HCT116 (cell line): ENCODE measurements at regions not wholly inside any gene's neighbourhood (a gene's known extent, or its start where the extent isn't known, plus 50 kb on each side); places are given as distances from the start of the nearest gene placed in this dataset.

Source experiments
- ATAC-seq: fragments of 200-7000 bp; cut with Tn5 transposase; 2 replicates; pipeline ENCODE4 v1.9.1; 2020; ENCODE audit warnings: mild to moderate bottlenecking, moderate library complexity
- BruUV-seq: library from RNA; stranded (reverse); fragments of 400-500 nt; replicated peaks from 2 replicates; lab custom pipeline; 2021; lab: Mats Ljungman, UMichigan
- CTCF ChIA-PET: fragments of 300-600 bp; sonication (Branson Sonifier 250); formaldehyde crosslinking; loops from one replicate; lab custom pipeline; 2021; ENCODE audit warnings: antibody characterized with exemption; lab: Charles Lee
- POLR2A ChIA-PET: fragments of 300-600, 350-600 bp; sonication (Branson Sonifier 250); formaldehyde crosslinking; loops from one replicate; lab custom pipeline; 2021; ENCODE audit warnings: antibody characterized with exemption; lab: Charles Lee
- RAD21 ChIA-PET, 2 experiments: fragments of 300-600 bp; sonication (Branson Sonifier 250); formaldehyde crosslinking; loops; one replicate each; lab custom pipeline; 2023; ENCODE audit warnings: low total read pairs in 2 of 2; ENCODE audit not compliant: uncharacterized antibody in 2 of 2, unreplicated experiment in 2 of 2, low non-redundant PET in 1 of 2; lab: Charles Lee
- DNase-seq: peaks from one replicate; pipeline ENCODE4 v3.0.0-alpha.2; 2010; ENCODE audit warnings: low read depth, low spot score
- H2AFZ ChIP-seq: fragments of 200-600 bp; shearing (Covaris generic), sonication (generic); 2 replicates; pipeline ENCODE4 v1.6.1; 2017; ENCODE audit warnings: low read depth, mixed run types, mixed read lengths, antibody characterized with exemption, low read length; ENCODE audit not compliant: poor library complexity, severe bottlenecking
- H3K27ac ChIP-seq: 2 replicates; pipeline ENCODE4 v1.5.1; 2012; ENCODE audit warnings: low read depth, low read length
- H3K27me3 ChIP-seq: fragments of 200-600 bp; sonication (generic); 2 replicates; pipeline ENCODE4 v1.6.1; 2016; ENCODE audit warnings: mixed run types, low read length, mixed read lengths; ENCODE audit not compliant: insufficient read depth
- H3K36me3 ChIP-seq, 2 experiments: fragments of 200-500 bp in 1 of 2; fragments of 200-600 bp in 1 of 2; sonication (Bioruptor generic) in 1 of 2; sonication (generic) in 1 of 2; 2 replicates each; pipeline versions ENCODE4 v1.5.1 to v1.6.1; 2014 to 2016; ENCODE audit warnings: low read length in 2 of 2, inconsistent platforms in 1 of 2, mixed read lengths in 1 of 2, mixed run types in 1 of 2; ENCODE audit not compliant: insufficient read depth in 2 of 2, control insufficient read depth in 1 of 2
- H3K4me1 ChIP-seq, 2 experiments: fragments of 200-600 bp in 1 of 2; sonication (generic) in 1 of 2; 2 replicates each; pipeline versions ENCODE4 v1.5.1 to v1.6.1; 2012 to 2017; ENCODE audit warnings: low read length in 2 of 2, inconsistent platforms in 1 of 2, mild to moderate bottlenecking in 1 of 2, mixed read lengths in 1 of 2, mixed run types in 1 of 2, moderate library complexity in 1 of 2; ENCODE audit not compliant: insufficient read depth in 2 of 2, control insufficient read depth in 1 of 2
- H3K4me2 ChIP-seq: fragments of 200-600 bp; sonication (generic); 2 replicates; pipeline ENCODE4 v1.6.1; 2017; ENCODE audit warnings: mixed run types, low read length, mixed read lengths
- H3K4me3 ChIP-seq, 2 experiments: fragments of 200-600 bp in 1 of 2; sonication (generic) in 1 of 2; replicated peaks in 1 of 2; 2 replicates each; pipeline ENCODE4 v1.5.1; 2011 to 2016; ENCODE audit warnings: low read length in 2 of 2, control low read depth in 1 of 2, low read depth in 1 of 2, mild to moderate bottlenecking in 1 of 2, mixed read lengths in 1 of 2, mixed run types in 1 of 2
- H3K79me2 ChIP-seq: fragments of 200-600 bp; sonication (generic); 2 replicates; pipeline ENCODE4 v1.6.1; 2017; ENCODE audit warnings: mild to moderate bottlenecking, mixed run types, low read length, moderate library complexity, mixed read lengths; ENCODE audit not compliant: insufficient read depth
- H3K9ac ChIP-seq: fragments of 200-600 bp; sonication (generic); 2 replicates; pipeline ENCODE4 v1.6.1; 2016; ENCODE audit warnings: low read length, mixed read lengths
- H3K9me2 ChIP-seq: fragments of 200-600 bp; sonication (generic), shearing (Covaris generic); 2 replicates; pipeline ENCODE4 v1.6.1; 2017; ENCODE audit warnings: mixed run types, mild to moderate bottlenecking, moderate library complexity; ENCODE audit not compliant: insufficient read depth
- H3K9me3 ChIP-seq, 2 experiments: fragments of 200-500 bp in 1 of 2; fragments of 200-600 bp in 1 of 2; sonication (Bioruptor generic) in 1 of 2; sonication (generic) in 1 of 2; 2 replicates each; pipeline ENCODE4 v1.6.1; 2014 to 2017; ENCODE audit warnings: low read length in 2 of 2, mixed read lengths in 2 of 2, inconsistent platforms in 1 of 2, low read depth in 1 of 2, mild to moderate bottlenecking in 1 of 2, mixed run types in 1 of 2, moderate library complexity in 1 of 2; ENCODE audit not compliant: control insufficient read depth in 1 of 2, insufficient read depth in 1 of 2
- H4K20me1 ChIP-seq: fragments of 200-600 bp; sonication (generic), shearing (Covaris generic); 2 replicates; pipeline ENCODE4 v1.6.1; 2017; ENCODE audit warnings: mixed run types, mild to moderate bottlenecking, moderate library complexity; ENCODE audit not compliant: insufficient read depth
- CBX3 ChIP-seq: IDR thresholded peaks from 2 replicates; pipeline ENCODE4 v1.6.1; 2012; ENCODE audit warnings: low read depth
- CEBPB ChIP-seq: IDR thresholded peaks from 2 replicates; pipeline ENCODE4 v1.6.1; 2012; ENCODE audit warnings: low read depth
- EGR1 ChIP-seq: IDR thresholded peaks from 2 replicates; pipeline ENCODE4 v1.6.1; 2012; ENCODE audit warnings: low read depth
- EZH2phosphoT487 ChIP-seq: fragments of 200-600 bp; IDR thresholded peaks from 2 replicates; pipeline ENCODE4 v1.6.1; 2018; ENCODE audit warnings: antibody characterized with exemption, borderline replicate concordance
- JUND ChIP-seq: IDR thresholded peaks from 2 replicates; pipeline ENCODE4 v1.6.1; 2012
- POLR2AphosphoS5 ChIP-seq: IDR thresholded peaks from 2 replicates; pipeline ENCODE4 v1.6.1; 2011; ENCODE audit warnings: mild to moderate bottlenecking, low read depth, low read length, moderate library complexity
- SP1 ChIP-seq: IDR thresholded peaks from 2 replicates; pipeline ENCODE4 v1.6.1; 2012; ENCODE audit warnings: low read depth
- SRF ChIP-seq: IDR thresholded peaks from 2 replicates; pipeline ENCODE4 v1.6.1; 2012; ENCODE audit warnings: low read depth
- TCF7L2 ChIP-seq: IDR thresholded peaks from 2 replicates; pipeline ENCODE4 v1.7.0; 2011; ENCODE audit warnings: borderline replicate concordance, inconsistent platforms; ENCODE audit not compliant: insufficient read depth, insufficient read length; ENCODE audit errors: extremely low read depth
- YY1 ChIP-seq: IDR thresholded peaks from 2 replicates; pipeline ENCODE4 v1.6.1; 2011; ENCODE audit warnings: low read length, low read depth, moderate library complexity, mild to moderate bottlenecking; ENCODE audit not compliant: insufficient replicate concordance; ENCODE audit errors: extremely low read depth
- intact Hi-C: fragments of 100-400 bp; cut with micrococcal nuclease; formaldehyde crosslinking; loops from 2 replicates; pipeline ENCODE4 v1.10.0; 2022
- TF ChIP-seq, protein P1 (sequence below): IDR thresholded peaks from 2 replicates; pipeline ENCODE4 v1.6.1; 2012
- TF ChIP-seq, protein P2 (sequence below): IDR thresholded peaks from 2 replicates; pipeline ENCODE4 v1.6.1; 2012
- TF ChIP-seq, protein P3 (sequence below): IDR thresholded peaks from 2 replicates; pipeline ENCODE4 v1.6.1; 2011; ENCODE audit warnings: mild to moderate bottlenecking, low read length, moderate library complexity; ENCODE audit not compliant: insufficient replicate concordance; ENCODE audit errors: extremely low read depth

DNA sequence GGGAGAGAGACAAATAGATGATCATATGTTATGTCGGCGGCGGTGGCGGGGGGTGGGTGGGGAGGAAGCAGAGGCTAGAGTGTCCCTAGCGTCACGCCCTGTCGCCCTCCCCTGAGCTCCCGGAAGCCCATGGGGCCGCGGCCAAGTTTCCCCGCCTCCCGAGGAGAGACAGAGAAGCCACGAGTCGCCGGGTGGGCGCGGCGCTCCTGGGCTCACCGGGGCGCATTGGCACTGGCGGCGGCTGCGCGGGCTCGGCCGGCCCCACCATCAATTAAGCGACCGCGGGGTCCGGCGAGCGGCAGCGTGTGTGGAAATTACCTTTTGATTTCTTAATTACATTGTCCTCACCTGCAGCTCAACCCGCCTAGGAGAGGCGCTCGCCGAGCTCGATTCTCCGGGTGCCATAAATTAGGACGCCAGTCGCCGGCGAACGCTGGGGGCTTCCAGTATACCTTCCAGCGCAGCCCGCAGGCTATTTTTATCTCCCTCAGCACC lies 119.9 kb upstream of the LHX5 start:
- POLR2A ChIA-PET = no interaction called here
- TF ChIP-seq TCF7L2 (no peak), CEBPB (no peak), POLR2AphosphoS5 (no peak), EGR1 (no peak), CBX3 (no peak), YY1 (no peak), EZH2phosphoT487 (no peak), JUND (no peak), SP1 (no peak), SRF (no peak)
- TF ChIP-seq, protein P1, sequence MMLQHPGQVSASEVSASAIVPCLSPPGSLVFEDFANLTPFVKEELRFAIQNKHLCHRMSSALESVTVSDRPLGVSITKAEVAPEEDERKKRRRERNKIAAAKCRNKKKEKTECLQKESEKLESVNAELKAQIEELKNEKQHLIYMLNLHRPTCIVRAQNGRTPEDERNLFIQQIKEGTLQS = no peak
- TF ChIP-seq, protein P2, sequence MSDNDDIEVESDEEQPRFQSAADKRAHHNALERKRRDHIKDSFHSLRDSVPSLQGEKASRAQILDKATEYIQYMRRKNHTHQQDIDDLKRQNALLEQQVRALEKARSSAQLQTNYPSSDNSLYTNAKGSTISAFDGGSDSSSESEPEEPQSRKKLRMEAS = no peak
- TF ChIP-seq, protein P3, sequence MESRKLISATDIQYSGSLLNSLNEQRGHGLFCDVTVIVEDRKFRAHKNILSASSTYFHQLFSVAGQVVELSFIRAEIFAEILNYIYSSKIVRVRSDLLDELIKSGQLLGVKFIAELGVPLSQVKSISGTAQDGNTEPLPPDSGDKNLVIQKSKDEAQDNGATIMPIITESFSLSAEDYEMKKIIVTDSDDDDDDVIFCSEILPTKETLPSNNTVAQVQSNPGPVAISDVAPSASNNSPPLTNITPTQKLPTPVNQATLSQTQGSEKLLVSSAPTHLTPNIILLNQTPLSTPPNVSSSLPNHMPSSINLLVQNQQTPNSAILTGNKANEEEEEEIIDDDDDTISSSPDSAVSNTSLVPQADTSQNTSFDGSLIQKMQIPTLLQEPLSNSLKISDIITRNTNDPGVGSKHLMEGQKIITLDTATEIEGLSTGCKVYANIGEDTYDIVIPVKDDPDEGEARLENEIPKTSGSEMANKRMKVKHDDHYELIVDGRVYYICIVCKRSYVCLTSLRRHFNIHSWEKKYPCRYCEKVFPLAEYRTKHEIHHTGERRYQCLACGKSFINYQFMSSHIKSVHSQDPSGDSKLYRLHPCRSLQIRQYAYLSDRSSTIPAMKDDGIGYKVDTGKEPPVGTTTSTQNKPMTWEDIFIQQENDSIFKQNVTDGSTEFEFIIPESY = no peak
- Histone ChIP-seq H3K27me3 (peaks cover 28% of the 10 kb centered on the region), H4K20me1 (no peaks in the 10 kb centered on the region), H2AFZ (no peak overlapping the region), H3K4me3 (no peak overlapping the region), H3K27ac (no peak overlapping the region), H3K4me2 (no peak overlapping the region), H3K9me2 (no peaks in the 10 kb centered on the region), H3K4me1 (no peaks in the 10 kb centered on the region), H3K79me2 (no peaks in the 10 kb centered on the region), H3K36me3 (no peaks in the 10 kb centered on the region), H3K9ac (no peak overlapping the region), H3K9me3 (no peaks in the 10 kb centered on the region)
- no peak for ATAC-seq
- no peak for DNase-seq
- CTCF ChIA-PET = no interaction called here
- RAD21 ChIA-PET = no interaction called here
- intact Hi-C loops = no loop called here
- BruUV-seq = no TSS peak
